Activated T-cell treated with anti-CD3 and anti-CD28 coated beads, Interleukin-2, amount 50 U/mL, for 48 hours (primary cell): ENCODE measurements at regions not wholly inside any gene's neighbourhood (a gene's known extent, or its start where the extent isn't known, plus 50 kb on each side); places are given as distances from the start of the nearest gene placed in this dataset.
"Not testable (repeated sequence)": the region's sequence is repeated elsewhere in the genome, so short reads cannot be mapped to it uniquely, and the experiment has no call there.

ENCODE experiments used
- DNase-seq, 2 experiments: peaks; one replicate each; pipeline ENCODE4 v3.0.0-alpha.2; 2020

DNA sequence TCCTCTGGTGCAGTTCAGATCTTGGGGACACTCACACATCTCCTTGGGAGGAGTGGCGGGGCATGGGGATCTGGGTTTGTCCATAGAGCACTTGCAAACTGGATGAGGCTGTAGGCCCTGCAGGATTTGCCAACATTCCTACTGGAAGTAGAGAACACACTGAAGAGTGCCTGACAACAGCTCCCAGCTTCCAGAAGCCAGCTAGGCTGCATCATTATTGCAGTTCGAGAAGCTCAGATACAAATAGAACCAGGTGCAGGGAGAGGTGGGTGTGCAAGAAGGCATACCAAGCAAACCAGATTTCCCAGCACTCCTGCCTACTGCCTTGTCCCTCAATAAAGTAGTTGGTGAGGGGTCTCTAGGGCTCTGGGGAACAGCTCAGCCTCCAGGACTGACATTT is 52.5 kb downstream of the RHOB start:
- no peak for DNase-seq

DNA sequence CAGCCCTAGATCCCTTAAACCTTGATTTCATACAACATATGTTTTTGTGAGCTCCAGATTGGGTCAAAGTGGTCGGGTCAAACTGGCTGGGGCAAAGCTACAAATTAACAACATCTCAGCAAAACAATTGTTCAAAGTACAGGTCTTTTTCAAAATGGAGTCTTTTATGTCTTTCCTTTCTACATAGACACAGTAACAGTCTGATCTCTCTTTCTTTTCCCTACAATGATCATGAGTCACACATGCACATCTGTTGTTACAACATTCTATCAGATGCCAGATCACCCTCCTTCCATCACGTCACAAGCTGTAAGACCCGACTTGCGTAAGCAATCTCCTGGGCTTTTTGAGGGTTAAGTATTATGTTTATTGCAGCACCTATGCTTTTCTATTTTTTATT is 55.1 kb downstream of the RHOB start:
- no peak for DNase-seq

DNA sequence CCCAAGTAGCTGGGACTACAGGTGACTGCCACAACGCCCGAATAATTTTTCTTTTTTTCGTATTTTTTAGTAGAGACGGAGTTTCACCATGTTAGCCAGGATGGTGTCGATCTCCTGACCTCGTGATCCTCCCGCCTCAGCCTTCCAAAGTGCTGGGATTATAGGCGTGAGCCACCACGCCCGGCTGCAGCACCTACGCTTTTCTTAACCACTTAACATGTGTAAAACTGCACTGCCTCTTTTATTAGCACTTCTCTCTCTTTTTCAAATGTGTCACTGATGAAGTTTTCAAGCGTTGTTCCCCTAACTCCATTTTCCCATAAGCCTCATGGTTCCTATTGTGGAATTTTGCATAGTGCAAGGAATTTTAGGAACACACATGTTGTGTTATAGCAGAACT is 55.6 kb downstream of the RHOB start:
- not testable (repeated sequence) for DNase-seq

DNA sequence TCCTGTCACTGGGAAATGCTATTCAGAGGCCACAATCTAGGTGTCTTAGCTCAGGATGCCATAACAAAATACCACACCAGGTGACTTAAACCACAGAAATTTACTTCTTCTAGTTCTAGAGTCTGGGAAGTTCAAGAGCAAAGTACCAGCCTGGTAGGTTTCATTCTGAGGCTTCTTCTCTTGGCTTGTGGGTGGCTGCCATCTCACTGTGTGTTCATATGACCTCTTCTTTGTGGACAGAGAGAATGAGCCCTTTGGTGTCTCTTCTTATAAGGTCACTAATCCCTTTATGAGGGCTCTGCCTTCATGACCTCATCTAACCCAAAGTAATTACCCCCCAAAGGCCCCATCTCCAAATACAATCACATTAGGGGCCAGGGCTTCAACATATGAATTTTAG is 57.3 kb downstream of the RHOB start:
- DNase-seq: no peak

DNA sequence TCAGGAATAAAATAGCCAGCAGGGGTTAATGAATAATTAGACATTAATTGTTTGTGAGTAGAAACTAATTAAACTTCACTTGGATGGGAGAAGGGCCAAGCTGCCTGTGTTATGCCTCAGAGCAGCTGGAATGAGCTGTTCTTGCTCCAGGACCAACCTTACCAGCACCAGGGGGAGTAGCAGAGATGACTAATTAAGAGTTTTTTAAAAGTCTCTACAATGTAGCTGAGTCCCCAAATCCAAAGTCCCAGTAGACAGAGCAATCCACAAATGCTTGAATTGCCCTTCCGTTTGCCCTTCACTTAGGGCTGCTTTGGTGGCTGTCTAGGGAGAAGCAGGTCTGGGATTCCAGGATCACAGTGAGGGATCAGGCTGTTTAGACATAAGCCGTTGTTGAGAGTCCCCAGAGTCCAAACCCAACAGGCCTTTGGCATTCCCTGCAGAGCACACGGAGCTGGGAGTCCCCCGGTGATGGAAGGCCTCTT is 59.4 kb downstream of the RHOB start:
- no peak for DNase-seq

DNA sequence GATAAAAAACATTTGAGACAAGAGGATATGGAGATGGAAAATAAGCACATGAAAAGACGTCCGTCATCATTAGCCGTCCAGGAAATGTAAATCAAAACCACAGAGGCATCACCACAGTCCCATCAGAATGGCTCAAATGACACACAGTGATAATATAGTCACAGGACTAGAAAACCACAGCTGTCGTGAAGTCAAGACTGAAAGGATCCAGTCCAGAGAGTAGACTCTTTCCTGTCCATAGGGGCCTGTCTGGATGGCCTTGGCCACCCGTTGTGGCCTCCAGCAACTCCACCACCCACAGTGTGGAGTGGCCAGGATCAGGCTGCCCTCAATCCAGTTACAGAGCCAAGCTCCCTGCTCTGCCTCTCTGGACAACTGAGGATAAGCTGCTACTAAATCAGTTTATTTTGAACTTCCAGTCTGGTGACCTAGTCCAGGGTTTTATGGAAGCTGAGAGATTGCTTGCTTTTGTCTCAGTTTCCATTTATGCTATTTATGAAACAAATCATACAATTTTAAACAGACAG is 60.4 kb downstream of the RHOB start:
- peak in 1 of 2 experiments; percentile 28 for DNase-seq

DNA sequence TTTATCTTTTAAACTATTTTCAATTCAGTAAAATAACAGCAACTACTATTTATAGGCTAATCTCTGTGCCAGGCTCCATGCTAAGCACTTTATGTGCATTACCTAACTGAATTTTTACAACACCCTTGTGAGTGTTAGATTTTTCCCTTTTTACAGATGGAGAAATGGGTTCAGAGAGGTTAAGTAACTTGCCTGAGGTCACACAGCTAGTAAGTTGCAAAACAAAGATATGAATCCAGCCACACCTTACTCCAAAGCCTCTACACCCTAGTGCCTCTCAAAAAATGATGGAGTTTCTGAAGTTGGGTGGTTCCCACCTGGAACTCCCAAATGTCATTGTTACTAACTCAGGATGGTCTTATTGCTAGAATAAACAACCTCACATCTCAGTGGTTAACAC is 60.8 kb downstream of the RHOB start:
- DNase-seq: no peak

DNA sequence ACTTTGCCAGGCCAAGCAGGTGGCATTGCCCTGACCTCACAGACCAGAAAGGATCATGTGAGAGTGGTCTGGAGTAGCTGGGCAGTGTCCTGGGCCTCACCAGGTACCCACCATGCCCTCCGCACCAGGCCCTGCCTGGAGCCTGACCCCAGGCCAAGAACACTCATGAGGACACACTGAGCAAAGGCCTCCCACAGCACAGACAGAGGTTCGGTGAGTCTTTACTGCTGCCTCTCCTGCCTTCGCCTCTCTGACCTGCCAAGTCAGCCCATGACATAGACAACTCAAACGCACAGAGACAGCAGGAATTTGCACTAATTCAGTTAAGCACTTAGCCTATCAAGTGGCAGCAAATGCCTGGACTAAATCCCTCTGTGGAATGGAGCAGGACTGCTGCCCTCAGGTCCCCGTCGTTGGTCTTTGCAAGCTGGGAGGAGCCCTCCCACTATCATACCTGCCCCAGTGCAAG is 62.5 kb downstream of the RHOB start:
- DNase-seq: no peak

DNA sequence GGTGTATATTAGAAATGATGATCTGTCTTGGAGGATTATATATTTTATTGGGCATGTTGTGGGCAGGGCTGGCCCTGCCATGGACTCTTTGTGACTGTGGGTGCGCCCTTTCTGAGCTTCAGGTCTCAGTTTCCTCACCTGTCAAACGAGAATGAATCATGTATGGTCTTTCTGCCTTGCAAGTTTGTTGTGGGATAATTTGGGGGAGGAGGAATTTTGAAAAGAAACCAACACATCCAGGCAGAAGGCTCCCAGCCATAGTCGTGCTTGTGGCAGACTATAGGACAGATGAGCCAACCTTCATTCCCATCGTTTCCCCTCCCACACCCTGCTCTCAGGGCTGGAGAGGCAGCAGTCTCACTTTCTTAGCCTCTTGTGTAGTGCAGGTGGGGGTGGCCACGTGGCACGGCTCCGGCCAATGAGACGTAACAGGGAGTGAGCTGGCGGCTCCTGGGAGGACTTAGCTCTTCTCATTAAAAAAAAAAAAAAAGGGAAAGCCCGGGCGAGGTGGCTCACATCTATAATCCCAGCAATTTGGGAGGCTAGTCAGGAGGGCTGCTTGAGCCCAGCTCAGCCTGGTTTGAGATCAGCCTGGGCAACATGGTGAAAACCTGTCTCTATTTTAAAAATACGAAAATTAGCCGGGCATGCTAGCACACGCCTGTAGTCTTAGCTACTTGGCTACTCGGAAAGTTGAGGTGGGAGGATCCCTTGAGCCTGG is 63.1 kb downstream of the RHOB start:
- DNase-seq: no peak

DNA sequence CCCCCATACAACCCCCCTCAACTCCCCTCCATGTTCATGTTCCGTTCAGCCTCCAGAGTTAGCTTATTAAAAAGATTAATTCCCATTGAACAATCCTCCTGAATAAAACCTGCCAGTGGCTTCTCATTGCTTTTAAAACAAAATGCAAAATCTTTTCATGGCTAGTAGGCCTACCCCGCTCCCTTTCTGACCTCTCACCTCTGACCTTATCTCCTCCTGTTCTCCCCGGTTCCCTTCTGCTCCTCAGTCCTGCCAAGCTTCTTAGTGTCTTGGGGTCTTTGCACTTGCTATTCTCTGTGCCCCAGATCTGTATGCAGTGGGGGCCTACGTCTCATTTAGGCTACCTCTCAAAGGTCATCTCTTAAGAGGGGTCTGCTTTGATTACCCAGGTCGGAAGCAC is 64.3 kb downstream of the RHOB start:
- DNase-seq: no peak

DNA sequence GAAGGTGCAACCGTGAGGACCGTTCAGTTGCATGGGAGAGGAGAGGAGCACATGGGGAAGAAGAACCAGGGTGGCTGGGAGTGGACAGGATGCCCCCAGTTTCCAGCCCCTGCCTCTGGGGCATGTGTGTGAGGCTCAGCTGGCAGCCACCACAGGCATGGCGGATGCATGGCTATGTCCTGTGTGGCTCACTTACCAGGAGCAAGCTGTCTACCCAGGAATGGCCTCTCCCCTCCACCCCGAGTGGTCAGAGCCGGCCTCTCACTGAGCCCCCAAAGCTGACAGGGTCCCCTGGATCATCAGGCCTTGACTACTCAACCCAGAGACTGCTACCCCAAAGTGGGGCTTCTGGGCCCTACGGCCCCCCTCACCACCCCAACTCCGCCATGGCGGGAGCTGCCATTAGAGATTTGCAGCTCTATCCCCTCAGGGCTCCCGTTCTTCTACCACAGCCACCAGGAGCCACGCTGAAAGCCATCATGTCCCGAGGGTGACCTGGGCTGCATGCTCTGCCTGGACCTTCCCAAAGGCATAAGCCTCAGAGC is 65.3 kb downstream of the RHOB start:
- no peak for DNase-seq

DNA sequence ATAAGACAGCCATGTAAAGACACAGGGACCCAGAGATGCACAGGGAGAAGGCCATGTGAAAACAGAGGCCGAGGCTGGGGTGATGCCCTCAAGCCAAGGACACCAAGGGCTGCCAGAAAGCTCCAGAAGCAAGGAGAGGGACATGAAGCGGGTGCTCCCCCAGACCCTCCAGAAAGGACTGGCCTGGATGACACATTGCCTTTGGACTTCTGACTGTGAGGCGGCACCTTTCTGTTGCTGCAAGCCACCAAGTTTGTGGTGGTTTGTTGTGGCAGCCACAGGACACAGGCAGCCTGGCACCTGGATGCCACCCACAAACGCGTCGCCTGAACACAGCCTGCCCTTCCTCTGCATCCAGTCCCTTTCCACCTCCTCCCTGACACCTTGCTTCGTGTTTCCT is 67.1 kb downstream of the RHOB start:
- no peak for DNase-seq

DNA sequence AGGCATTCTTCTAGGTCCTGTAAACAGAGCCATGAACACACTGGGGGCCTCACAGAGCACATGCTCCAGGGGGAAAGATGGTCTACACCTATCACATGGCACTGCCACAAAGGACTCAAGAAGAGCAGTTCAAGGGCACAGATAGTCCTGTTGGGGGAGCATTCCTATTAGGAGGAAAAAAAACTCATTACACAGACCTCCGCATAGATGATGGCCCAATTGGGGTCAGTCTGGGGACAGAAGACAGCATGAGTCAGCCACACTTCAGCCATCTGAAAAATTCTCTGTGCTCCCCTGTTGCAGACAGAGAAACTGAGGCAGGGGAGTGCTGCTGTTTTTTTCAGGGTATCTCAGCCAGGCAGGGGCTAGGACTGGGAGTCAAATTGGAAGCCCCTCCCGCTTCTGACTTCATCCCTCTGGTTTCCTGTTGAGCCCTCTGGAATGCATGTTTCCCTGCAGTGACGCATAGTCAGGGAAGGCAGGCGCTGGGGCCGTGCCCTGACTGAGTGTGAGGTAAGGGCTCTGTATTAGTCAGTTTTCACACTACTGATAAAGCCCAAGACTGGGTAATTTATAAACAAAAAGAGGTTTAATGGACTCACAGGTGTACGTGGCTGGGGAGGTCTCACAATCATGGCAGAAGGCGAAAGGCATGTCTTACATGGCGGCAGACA is 67.9 kb downstream of the RHOB start:
- DNase-seq: no peak

DNA sequence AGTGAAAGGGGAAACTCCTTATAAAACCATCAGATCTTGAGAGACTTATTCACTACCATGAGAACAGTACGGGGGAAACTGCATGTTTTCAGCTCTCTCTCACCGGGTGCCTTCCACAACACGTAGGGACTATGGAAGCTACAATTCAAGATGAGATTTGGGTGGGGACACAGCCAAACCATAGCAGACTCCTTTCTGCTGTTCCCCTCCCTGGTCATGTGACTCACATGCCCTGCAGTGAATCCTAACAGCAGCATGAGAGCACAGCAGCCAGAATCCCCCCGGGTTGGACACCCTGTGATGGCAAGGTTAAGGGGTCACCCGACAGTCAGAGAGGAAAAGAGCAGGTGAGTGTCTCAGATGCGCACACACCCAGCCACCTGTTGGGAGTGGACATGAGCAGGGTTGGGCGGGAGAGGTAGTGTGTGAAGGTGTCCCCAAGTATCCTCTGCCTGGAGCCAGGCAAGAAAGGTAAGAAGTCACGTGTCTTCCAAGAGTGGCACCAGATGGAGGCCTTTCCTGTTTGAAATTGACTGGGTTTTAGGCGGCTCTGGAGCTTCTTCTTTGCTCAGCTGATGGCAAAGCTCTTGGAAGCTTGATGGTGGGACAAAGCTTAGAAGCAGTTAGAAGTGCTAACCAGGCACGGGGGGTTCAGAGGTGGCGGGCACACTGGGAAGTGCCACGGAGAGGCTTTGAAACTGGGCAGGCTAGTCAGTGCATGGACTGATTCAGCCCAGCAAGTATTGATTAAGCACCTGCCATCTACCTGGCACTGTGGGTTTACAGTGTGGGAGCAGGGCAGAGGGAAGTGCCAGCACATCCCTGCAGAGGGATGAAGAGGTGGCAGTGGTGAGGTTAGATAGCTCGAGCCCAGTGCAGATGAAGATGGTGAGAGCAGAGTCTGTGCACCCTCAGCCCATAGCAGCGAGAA is 68.7 kb downstream of the RHOB start:
- DNase-seq: no peak

DNA sequence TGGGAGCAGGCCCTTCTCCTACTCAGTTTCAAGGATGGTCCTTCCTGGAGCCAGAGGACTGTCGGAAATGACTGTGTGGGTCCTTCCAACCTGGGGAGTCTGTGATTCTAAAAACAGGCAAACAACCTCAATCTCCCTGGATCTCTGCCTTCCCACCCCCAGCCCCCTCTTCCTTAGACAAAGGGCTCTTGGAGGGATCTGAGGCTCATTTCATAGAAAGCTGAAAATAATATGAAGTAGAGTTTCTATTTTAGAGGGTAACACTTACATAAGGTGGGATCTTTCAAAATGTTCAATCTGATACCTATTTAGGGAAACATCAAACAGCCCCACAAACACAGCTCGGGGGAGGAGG is 69.4 kb downstream of the RHOB start:
- DNase-seq: no peak

DNA sequence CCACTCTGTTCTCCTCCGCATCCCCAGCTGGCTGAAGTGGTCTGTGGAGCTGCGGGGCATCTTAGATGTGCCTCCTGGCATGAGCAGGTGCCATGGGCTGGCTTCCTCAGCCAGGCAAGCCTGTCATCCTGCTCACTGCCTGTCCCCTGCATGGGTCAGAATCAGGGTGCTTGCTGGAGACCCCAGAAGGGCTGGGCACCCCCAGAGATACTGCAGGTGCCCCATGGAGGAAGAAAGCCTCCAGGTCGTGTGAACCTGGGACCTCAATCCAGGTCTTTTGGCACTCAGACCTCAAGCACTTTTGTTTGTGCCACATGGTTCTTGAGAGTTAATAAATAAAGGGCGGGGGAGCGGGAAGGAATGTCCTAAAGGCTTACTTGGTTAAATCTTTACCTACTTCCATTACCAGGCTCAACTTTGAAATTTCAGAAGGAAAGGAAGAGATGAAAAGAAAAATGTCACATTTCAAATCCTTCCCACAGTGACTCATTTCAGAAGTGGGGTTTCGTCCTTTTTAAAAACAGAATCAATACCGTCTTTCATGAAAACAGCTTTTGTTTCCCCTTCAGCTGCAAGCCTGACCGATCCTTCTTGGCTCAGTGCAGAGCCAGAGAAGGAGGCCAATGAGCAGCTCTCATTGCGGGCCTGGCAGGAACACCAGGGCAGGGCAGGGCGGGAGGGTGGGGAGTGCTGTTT is 69.9 kb downstream of the RHOB start:
- no peak for DNase-seq

DNA sequence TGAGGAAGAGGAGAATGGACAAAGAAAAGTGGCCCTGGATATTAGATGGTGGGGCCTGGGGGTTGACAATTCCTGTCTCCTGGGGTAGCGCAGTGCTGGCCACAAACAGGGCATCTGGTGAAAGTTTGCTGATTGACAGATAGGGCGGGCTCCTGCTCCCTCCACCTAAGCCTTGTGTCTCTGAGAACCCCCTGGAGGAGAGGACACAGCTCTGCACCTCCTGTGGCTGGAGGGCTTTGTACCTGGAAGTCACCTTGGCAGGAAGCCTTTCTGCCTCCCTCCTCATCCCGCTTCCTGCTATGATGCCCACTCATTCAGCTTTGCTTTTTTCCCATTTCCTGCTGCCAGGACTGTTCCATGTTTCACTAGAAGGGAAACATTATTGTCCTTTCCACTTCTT is 72.4 kb downstream of the RHOB start:
- DNase-seq: no peak

DNA sequence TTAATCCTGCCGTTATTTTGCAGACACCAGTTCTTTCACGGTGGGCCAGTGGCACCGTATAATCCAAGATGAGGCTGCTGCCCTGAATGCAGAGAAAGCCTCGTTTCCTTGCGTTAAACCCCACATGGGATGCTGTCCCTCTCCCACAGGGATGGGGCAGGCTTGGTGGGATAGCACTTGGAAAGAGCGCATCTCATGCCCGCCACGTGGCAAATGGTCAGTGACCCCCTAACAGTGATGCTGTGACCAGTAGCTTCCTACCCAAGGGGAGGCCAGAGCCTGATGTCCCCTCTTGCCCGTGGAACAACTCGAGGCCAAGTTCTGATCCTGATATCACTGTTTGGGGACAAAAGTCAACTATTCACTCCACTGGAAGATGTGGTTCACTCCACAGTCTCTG is 73.3 kb downstream of the RHOB start:
- no peak for DNase-seq

DNA sequence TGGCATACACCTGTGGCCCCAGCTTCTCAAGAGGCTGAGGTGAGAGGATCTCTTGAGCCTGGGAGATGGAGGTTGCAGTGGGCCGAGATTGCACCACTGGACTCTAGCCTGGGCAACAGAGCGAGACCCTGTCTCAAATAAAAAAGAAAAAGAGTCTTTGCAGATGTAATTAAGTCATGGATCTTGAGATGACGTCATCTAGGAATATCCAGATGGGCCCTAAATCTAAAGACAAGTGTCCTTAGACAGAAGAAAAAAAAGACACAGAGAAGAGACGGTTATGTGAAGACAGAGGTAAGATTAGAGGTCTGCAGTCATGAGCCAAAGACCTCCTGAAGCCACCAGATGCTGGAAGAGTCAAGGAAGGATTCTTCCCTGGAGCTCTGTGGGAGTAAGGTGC is 74.3 kb downstream of the RHOB start:
- DNase-seq: no peak

DNA sequence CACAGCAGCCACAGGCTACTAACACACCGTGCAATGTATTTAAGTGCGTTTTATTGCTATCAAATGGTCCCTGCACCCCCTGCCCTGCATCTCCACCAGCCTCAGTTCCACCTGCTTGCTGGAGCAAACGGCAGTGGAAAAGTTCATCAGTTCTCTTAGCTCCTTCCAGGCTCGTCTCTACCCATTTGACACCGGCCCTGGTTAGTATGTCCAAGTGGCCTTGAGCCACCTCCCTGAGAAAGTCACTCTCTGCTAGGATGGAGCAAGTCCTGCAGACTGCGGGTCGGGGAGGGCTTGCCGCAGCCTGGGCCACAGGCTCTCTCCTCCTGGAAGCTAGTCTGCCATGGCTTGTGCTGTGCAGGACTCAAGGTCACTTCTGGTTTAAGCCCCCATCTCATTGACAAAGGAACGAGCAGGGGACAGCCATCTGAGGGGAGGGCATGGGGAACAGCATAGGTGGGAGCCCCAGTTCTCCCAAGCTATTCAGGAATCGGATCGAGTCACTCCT is 74.9 kb downstream of the RHOB start:
- DNase-seq: no peak

DNA sequence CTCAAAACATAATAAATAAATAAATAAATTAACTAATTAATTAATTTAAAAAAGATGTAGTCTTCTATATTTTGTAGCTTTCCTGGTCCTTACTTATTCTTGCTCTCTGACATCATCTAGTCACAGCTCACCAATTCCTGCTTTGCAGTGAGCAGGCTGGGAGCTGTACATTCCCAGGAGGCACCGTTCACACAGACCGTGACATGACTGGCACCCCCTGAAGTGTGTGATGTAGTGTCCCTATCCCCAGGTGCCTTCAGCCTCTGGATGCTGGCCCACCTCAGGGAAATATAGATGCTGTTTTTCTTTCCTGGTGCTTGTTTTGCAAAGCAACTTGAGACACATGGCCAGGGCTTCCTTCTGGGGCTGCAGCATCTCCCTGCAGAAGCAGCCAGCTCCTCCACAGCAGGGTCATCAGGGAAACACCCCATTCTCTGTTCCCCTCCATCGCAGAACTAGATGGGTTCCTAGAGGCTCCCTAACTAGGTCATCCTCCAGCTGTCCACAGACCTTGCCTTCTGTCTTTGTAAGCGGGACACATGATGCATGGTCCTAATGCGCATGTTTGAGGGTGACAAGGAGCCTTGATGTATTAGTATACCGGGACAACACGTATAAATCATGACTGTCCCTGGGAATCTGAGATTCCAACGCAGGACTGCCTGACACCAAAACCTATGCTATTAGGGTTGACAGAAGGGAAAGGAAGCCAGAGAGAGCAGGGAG is 76.4 kb downstream of the RHOB start:
- DNase-seq: no peak

DNA sequence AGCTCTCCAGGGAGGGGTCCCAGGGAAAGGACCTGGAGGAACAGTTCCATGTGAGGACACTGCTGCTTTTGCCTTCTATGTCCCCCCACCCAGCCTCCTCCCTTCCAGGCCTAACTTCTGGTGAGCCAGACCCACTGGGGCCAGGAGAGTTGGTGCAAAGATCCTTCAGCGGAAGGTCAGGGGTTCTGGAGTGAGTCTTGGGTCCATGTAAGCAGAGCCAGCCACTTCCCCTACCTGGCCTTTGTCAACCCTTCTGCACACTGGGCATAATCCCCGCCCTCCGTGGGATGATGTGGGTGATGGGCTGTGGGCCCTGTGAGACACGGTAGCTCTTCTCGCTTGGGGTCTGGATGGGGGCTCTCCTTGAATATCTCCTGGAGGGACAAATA is 76.9 kb downstream of the RHOB start:
- no peak for DNase-seq
